Astrocyte (in vitro differentiated cells and primary cell): ENCODE measurements at regions not wholly inside any gene's neighbourhood (a gene's known extent, or its start where the extent isn't known, plus 50 kb on each side); places are given as distances from the start of the nearest gene placed in this dataset.

Experiments
- DNase-seq: peaks from one replicate; pipeline ENCODE4 v3.0.0-alpha.2; 2010; ENCODE audit warnings: low read depth
- FAIRE-seq: peaks from 2 replicates; lab custom pipeline; 2011; peaks lifted over from hg19 to GRCh38; lab: Jason Lieb, UNC
- H2AFZ ChIP-seq: 2 replicates; pipeline ENCODE4 v1.6.0; 2012; ENCODE audit warnings: low read depth, low read length, inconsistent platforms
- H3K27ac ChIP-seq: 2 replicates; pipeline ENCODE4 v1.5.1; 2011; ENCODE audit warnings: low read depth, low read length, inconsistent platforms
- H3K27me3 ChIP-seq: 2 replicates; pipeline ENCODE4 v1.6.0; 2011; ENCODE audit warnings: low read length, inconsistent platforms; ENCODE audit not compliant: insufficient read depth
- H3K36me3 ChIP-seq: 2 replicates; pipeline ENCODE4 v1.5.1; 2011; ENCODE audit warnings: low read length, inconsistent platforms; ENCODE audit not compliant: insufficient read depth
- H3K4me1 ChIP-seq: 2 replicates; pipeline ENCODE4 v1.5.1; 2011; ENCODE audit warnings: low read length, inconsistent platforms; ENCODE audit not compliant: insufficient read depth
- H3K4me2 ChIP-seq: 2 replicates; pipeline ENCODE4 v1.6.0; 2012; ENCODE audit warnings: low read length, inconsistent platforms
- H3K4me3 ChIP-seq: 2 replicates; pipeline ENCODE4 v1.5.1; 2011; ENCODE audit warnings: low read depth, mild to moderate bottlenecking, low read length, inconsistent platforms; ENCODE audit not compliant: insufficient read depth
- H3K79me2 ChIP-seq: 2 replicates; pipeline ENCODE4 v1.6.0; 2012; ENCODE audit warnings: mild to moderate bottlenecking, low read length, inconsistent platforms; ENCODE audit not compliant: insufficient read depth
- H3K9ac ChIP-seq: 2 replicates; pipeline ENCODE4 v1.6.0; 2012; ENCODE audit warnings: mild to moderate bottlenecking, low read length, inconsistent platforms
- H3K9me3 ChIP-seq: 2 replicates; pipeline ENCODE4 v1.5.1; 2012; ENCODE audit warnings: low read depth, mild to moderate bottlenecking, low read length, inconsistent platforms; ENCODE audit not compliant: insufficient read depth
- H4K20me1 ChIP-seq: 2 replicates; pipeline ENCODE4 v1.6.0; 2012; ENCODE audit warnings: low read length, inconsistent platforms; ENCODE audit not compliant: insufficient read depth
- H3K27ac Mint-ChIP-seq: one replicate; pipeline ENCODE4 v1.8.0; 2021; ENCODE audit warnings: mild to moderate bottlenecking, mixed read lengths; ENCODE audit not compliant: unreplicated experiment
- H3K27me3 Mint-ChIP-seq: one replicate; pipeline ENCODE4 v1.8.0; 2021; ENCODE audit warnings: low read depth, mixed read lengths; ENCODE audit not compliant: unreplicated experiment
- H3K36me3 Mint-ChIP-seq: one replicate; pipeline ENCODE4 v1.8.0; 2021; ENCODE audit warnings: low read depth, mixed read lengths; ENCODE audit not compliant: unreplicated experiment
- H3K4me1 Mint-ChIP-seq: one replicate; pipeline ENCODE4 v1.8.0; 2021; ENCODE audit warnings: low read depth, mixed read lengths; ENCODE audit not compliant: unreplicated experiment
- H3K4me3 Mint-ChIP-seq: one replicate; pipeline ENCODE4 v1.8.0; 2021; ENCODE audit warnings: mild to moderate bottlenecking, moderate library complexity, mixed read lengths; ENCODE audit not compliant: unreplicated experiment
- H3K9me3 Mint-ChIP-seq: one replicate; pipeline ENCODE4 v1.8.0; 2021; ENCODE audit warnings: mild to moderate bottlenecking, mixed read lengths; ENCODE audit not compliant: unreplicated experiment
- EZH2 ChIP-seq: IDR thresholded peaks from 2 replicates; pipeline ENCODE4 v1.6.1; 2012; ENCODE audit warnings: mild to moderate bottlenecking, low read length, inconsistent platforms; ENCODE audit not compliant: insufficient read depth
- TF ChIP-seq, protein P1 (sequence below): IDR thresholded peaks from 2 replicates; pipeline ENCODE4 v1.5.1; 2011; ENCODE audit warnings: low read depth, mild to moderate bottlenecking, inconsistent platforms, low read length, moderate library complexity; ENCODE audit not compliant: insufficient read depth

DNA sequence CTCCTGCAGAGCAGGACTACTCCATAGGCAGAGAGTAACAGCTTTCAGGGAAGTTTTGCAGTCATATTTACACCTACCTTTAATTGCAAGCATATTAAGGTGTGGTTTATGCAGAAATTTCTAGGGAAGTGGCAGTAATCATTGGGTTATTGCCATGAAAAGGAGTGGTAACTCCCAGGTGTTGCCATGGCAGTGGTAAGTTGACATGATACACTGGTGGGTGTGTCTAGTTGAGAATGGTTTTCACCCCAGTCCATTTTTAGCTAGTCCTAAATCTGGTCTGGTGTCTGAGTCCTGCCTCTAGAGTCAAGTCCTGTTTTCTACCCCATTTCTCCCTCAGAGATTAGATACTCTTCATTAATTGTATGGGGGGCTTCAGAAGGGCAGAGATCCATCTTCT is 128.4 kb upstream of the GMNC start:
- no peak for DNase-seq
- H3K79me2 ChIP-seq = no peaks in the 10 kb centered on the region
- no peak for TF ChIP-seq EZH2
- TF ChIP-seq, protein P1, sequence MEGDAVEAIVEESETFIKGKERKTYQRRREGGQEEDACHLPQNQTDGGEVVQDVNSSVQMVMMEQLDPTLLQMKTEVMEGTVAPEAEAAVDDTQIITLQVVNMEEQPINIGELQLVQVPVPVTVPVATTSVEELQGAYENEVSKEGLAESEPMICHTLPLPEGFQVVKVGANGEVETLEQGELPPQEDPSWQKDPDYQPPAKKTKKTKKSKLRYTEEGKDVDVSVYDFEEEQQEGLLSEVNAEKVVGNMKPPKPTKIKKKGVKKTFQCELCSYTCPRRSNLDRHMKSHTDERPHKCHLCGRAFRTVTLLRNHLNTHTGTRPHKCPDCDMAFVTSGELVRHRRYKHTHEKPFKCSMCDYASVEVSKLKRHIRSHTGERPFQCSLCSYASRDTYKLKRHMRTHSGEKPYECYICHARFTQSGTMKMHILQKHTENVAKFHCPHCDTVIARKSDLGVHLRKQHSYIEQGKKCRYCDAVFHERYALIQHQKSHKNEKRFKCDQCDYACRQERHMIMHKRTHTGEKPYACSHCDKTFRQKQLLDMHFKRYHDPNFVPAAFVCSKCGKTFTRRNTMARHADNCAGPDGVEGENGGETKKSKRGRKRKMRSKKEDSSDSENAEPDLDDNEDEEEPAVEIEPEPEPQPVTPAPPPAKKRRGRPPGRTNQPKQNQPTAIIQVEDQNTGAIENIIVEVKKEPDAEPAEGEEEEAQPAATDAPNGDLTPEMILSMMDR = no peak
- H3K4me1 Mint-ChIP-seq = peaks cover 11% of the 10 kb centered on the region
- no peak overlapping the region for H3K27ac Mint-ChIP-seq
- peaks cover 2% of the 10 kb centered on the region for H3K36me3 Mint-ChIP-seq
- no peak overlapping the region for H3K4me3 ChIP-seq
- H3K27me3 Mint-ChIP-seq = peaks cover 2% of the 10 kb centered on the region
- H3K4me3 Mint-ChIP-seq = no peak overlapping the region
- H3K9me3 Mint-ChIP-seq = no peaks in the 10 kb centered on the region
- no peaks in the 10 kb centered on the region for H3K9me3 ChIP-seq
- no peak overlapping the region for H3K4me2 ChIP-seq
- H3K27me3 ChIP-seq = no peaks in the 10 kb centered on the region
- no peak overlapping the region for H2AFZ ChIP-seq
- H3K9ac ChIP-seq = no peak overlapping the region
- no peaks in the 10 kb centered on the region for H3K4me1 ChIP-seq
- no peaks in the 10 kb centered on the region for H3K36me3 ChIP-seq
- H4K20me1 ChIP-seq = no peaks in the 10 kb centered on the region
- FAIRE-seq = no peak
- H3K27ac ChIP-seq = no peak overlapping the region

DNA sequence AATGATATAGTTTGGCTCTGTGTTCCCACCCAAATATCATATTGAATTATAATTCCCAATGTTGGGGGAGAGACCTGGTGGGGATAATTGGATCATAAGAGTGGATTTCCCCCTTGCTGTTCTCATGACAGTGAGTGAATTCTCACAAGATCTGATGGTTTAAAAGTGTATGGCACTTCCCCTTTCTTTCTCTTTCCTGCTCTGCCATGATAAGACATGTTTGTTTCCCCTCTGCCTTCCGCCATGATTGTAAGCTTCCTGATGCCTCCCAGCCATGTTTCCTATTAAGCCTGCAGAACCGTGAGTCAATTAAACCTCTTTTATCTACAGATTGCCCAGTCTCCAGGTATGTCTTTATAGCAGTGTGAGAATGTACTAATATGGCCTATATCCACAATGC is 126.7 kb upstream of the GMNC start:
- H3K4me1 ChIP-seq = no peaks in the 10 kb centered on the region
- H3K79me2 ChIP-seq = no peaks in the 10 kb centered on the region
- peaks cover 2% of the 10 kb centered on the region for H3K36me3 Mint-ChIP-seq
- no peak overlapping the region for H3K27ac Mint-ChIP-seq
- H3K4me3 Mint-ChIP-seq = no peak overlapping the region
- no peak overlapping the region for H2AFZ ChIP-seq
- no peaks in the 10 kb centered on the region for H3K36me3 ChIP-seq
- TF ChIP-seq, protein P1 = no peak
- TF ChIP-seq EZH2 = no peak
- DNase-seq (no peak), FAIRE-seq (no peak)
- H3K27me3 ChIP-seq = no peaks in the 10 kb centered on the region
- H3K27me3 Mint-ChIP-seq = peaks cover 2% of the 10 kb centered on the region
- H3K4me2 ChIP-seq = no peak overlapping the region
- no peak overlapping the region for H3K4me3 ChIP-seq
- no peaks in the 10 kb centered on the region for H3K9me3 Mint-ChIP-seq
- H3K9ac ChIP-seq = no peak overlapping the region
- H3K4me1 Mint-ChIP-seq = no peaks in the 10 kb centered on the region
- no peaks in the 10 kb centered on the region for H4K20me1 ChIP-seq
- H3K9me3 ChIP-seq = no peaks in the 10 kb centered on the region
- H3K27ac ChIP-seq = no peak overlapping the region

DNA sequence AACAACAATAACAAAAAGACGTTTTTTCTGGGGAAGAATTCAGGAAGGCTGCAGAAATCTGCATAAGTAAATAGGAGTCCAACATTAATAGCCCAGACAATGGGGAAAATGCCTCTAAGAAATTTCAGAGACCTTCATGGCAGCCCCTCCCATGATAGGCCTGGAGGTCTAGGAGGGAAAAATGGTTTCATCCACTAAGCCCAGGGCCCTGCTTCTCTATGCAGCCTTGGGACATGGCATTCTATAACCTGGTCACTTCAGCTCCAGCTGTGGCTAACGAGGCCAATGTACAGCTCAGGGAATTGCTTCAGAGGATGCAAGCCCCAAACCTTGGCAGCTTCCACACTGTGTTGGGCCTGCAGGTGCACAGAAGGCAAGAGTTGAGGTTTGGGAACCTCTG is 125.6 kb upstream of the GMNC start:
- no peak for FAIRE-seq
- Mint-ChIP-seq H3K9me3 (no peaks in the 10 kb centered on the region), H3K4me1 (no peaks in the 10 kb centered on the region), H3K4me3 (no peak overlapping the region), H3K36me3 (peaks cover 2% of the 10 kb centered on the region), H3K27ac (no peak overlapping the region), H3K27me3 (peaks cover 2% of the 10 kb centered on the region)
- no peak overlapping the region for H3K9ac ChIP-seq
- H3K79me2 ChIP-seq = no peaks in the 10 kb centered on the region
- TF ChIP-seq, protein P1 = no peak
- TF ChIP-seq EZH2 = no peak
- H3K36me3 ChIP-seq = no peaks in the 10 kb centered on the region
- H3K27ac ChIP-seq = no peak overlapping the region
- no peak overlapping the region for H3K4me2 ChIP-seq
- H3K4me1 ChIP-seq = no peaks in the 10 kb centered on the region
- H3K4me3 ChIP-seq = no peak overlapping the region
- no peaks in the 10 kb centered on the region for H3K9me3 ChIP-seq
- no peak overlapping the region for H2AFZ ChIP-seq
- no peak for DNase-seq
- H3K27me3 ChIP-seq = no peaks in the 10 kb centered on the region
- H4K20me1 ChIP-seq = no peaks in the 10 kb centered on the region
